Uterus (tissue), 3 donors: ENCODE measurements at regions not wholly inside any gene's neighbourhood (a gene's known extent, or its start where the extent isn't known, plus 50 kb on each side); places are given as distances from the start of the nearest gene placed in this dataset.
"Not testable (repeated sequence)": the region's sequence is repeated elsewhere in the genome, so short reads cannot be mapped to it uniquely, and the experiment has no call there.

ENCODE experiments used
- DNase-seq, 2 donors: peaks; one replicate each; pipeline ENCODE4 v3.0.0-alpha.2; 2019 to 2020
- H3K27ac ChIP-seq, 2 donors: fragments of 200-600 bp; sonication (generic); 1 replicate in 1 of 2; 2 replicates in 1 of 2; pipeline ENCODE4 v1.5.1; 2016 to 2018
- H3K27me3 ChIP-seq, 2 donors: fragments of 200-600 bp; sonication (generic); one replicate each; pipeline ENCODE4 v1.5.1; 2018 to 2019; ENCODE audit warnings: control low read depth in 1 of 2
- H3K36me3 ChIP-seq, 2 donors: fragments of 200-600 bp; sonication (generic); one replicate each; pipeline ENCODE4 v1.5.1; 2019; ENCODE audit warnings: control low read depth in 1 of 2
- H3K4me1 ChIP-seq, 2 donors: fragments of 200-600 bp; sonication (generic); one replicate each; pipeline ENCODE4 v1.5.1; 2018 to 2019; ENCODE audit warnings: control low read depth in 1 of 2
- H3K4me3 ChIP-seq, 2 donors: fragments of 200-600 bp; sonication (generic); 1 replicate in 1 of 2; 2 replicates in 1 of 2; pipeline ENCODE4 v1.5.1; 2018 to 2019; ENCODE audit warnings: mild to moderate bottlenecking in 1 of 2
- H3K9me3 ChIP-seq, 2 donors: fragments of 200-600 bp; sonication (generic); one replicate each; pipeline ENCODE4 v1.5.1; 2019; ENCODE audit warnings: control low read depth in 1 of 2
- CTCF ChIP-seq, 4 experiments: fragments of 200-600 bp in 2 of 4; fragments of 450-650 bp in 2 of 4; sonication (generic) in 2 of 4; IDR thresholded peaks; one replicate each; pipeline ENCODE4 v1.5.1; 2016 to 2019; ENCODE audit warnings: antibody characterized with exemption in 4 of 4, mild to moderate bottlenecking in 2 of 4, moderate library complexity in 1 of 4
- POLR2A ChIP-seq, 2 donors: fragments of 450-650 bp; IDR thresholded peaks; one replicate each; pipeline ENCODE4 v1.6.1; 2016; ENCODE audit warnings: antibody characterized with exemption in 2 of 2, mild to moderate bottlenecking in 1 of 2, moderate library complexity in 1 of 2
- intact Hi-C: fragments of 100-400 bp; cut with DNase I; formaldehyde crosslinking; loops from one replicate; pipeline ENCODE4 v1.15.1; 2023; ENCODE audit warnings: low total_unique reads
- donor health status: DM: yes; HTN: yes; CAD: no.

GRCh38 chr1:30524840-30525617, 198.4 kb downstream of the MATN1 start:
- Histone ChIP-seq H3K27me3 (no peaks in the 10 kb centered on the region), H3K4me1 (no peaks in the 10 kb centered on the region), H3K36me3 (no peaks in the 10 kb centered on the region), H3K4me3 (no peak overlapping the region), H3K9me3 (no peaks in the 10 kb centered on the region), H3K27ac (no peak overlapping the region)
- DNase-seq = peak in 1 of 2 donors; percentile 11
- TF ChIP-seq POLR2A (IDR thresholded peaks at IDR 0.05) = no peak
- no peak for TF ChIP-seq CTCF (IDR thresholded peaks at IDR 0.05)
- intact Hi-C loops = loop anchor here (5.0 kb wide), 1 partner anchor 177 kb away; no protein-coding TSS in a partner anchor

GRCh38 chr1:30524025-30524555, 199.3 kb downstream of the MATN1 start:
- H3K27ac ChIP-seq, H3K4me3 ChIP-seq, H3K27me3 ChIP-seq, DNase-seq, intact Hi-C loops, H3K9me3 ChIP-seq, H3K36me3 ChIP-seq, H3K4me1 ChIP-seq: not testable (repeated sequence)

- DNase-seq = peak in 1 of 2 donors; percentile 11
- Histone ChIP-seq H3K27me3 (no peaks in the 10 kb centered on the region), H3K27ac (peak overlapping the region in 1 of 2 donors; percentile 44), H3K4me1 (no peaks in the 10 kb centered on the region), H3K4me3 (no peak overlapping the region), H3K36me3 (no peaks in the 10 kb centered on the region), H3K9me3 (no peaks in the 10 kb centered on the region)
- intact Hi-C loops = no loop called here
- TF ChIP-seq CTCF (IDR thresholded peaks at IDR 0.05) = no peak
- no peak for TF ChIP-seq POLR2A (IDR thresholded peaks at IDR 0.05)
Measured at GRCh38 chr1:30523055-30524020, 200.0 kb downstream of the MATN1 start.

- DNase-seq = peak; percentile 68 to 80
- Histone ChIP-seq H3K27ac (peak overlapping the region; percentile 11 to 44), H3K4me1 (no peaks in the 10 kb centered on the region), H3K36me3 (no peaks in the 10 kb centered on the region), H3K27me3 (no peaks in the 10 kb centered on the region), H3K9me3 (no peaks in the 10 kb centered on the region), H3K4me3 (no peak overlapping the region)
- intact Hi-C loops = no loop called here
- TF ChIP-seq CTCF (IDR thresholded peaks at IDR 0.05) (no peak), POLR2A (IDR thresholded peaks at IDR 0.05) (no peak)
Measured at GRCh38 chr1:30522031-30523004, 201.1 kb downstream of the MATN1 start.
